WTC11 (cell line): ENCODE measurements at regions not wholly inside any gene's neighbourhood (a gene's known extent, or its start where the extent isn't known, plus 50 kb on each side); places are given as distances from the start of the nearest gene placed in this dataset.

Experiments used
- ATAC-seq: fragments of 200-7000 bp; cut with Tn5 transposase; 2 replicates; pipeline ENCODE4 v1.10.0; 2021; ENCODE audit warnings: mild to moderate bottlenecking, moderate library complexity
- CTCF ChIA-PET: fragments of 300-600 bp; sonication (Branson Sonifier 250); formaldehyde crosslinking; loops from one replicate; lab custom pipeline; 2021; ENCODE audit warnings: antibody characterized with exemption; lab: Charles Lee
- POLR2A ChIA-PET: fragments of 350-600 bp; sonication (Branson Sonifier 250); formaldehyde crosslinking; loops from one replicate; lab custom pipeline; 2021; ENCODE audit warnings: antibody characterized with exemption; lab: Charles Lee
- DNase-seq: peaks from one replicate; pipeline ENCODE4 v3.0.0; 2021; ENCODE audit warnings: low spot score
- H3K27ac Mint-ChIP-seq: 2 replicates; pipeline ENCODE4 v1.8.0; 2021; ENCODE audit warnings: mixed read lengths
- H3K27me3 Mint-ChIP-seq: 2 replicates; pipeline ENCODE4 v1.8.0; 2021; ENCODE audit warnings: low read depth, mild to moderate bottlenecking, moderate library complexity, mixed read lengths
- H3K36me3 Mint-ChIP-seq: 2 replicates; pipeline ENCODE4 v1.8.0; 2021; ENCODE audit warnings: mixed read lengths
- H3K4me1 Mint-ChIP-seq: 2 replicates; pipeline ENCODE4 v1.8.0; 2022; ENCODE audit warnings: mixed read lengths
- H3K4me3 Mint-ChIP-seq: 2 replicates; pipeline ENCODE4 v1.8.0; 2021; ENCODE audit warnings: mild to moderate bottlenecking, moderate library complexity, mixed read lengths
- H3K9me3 Mint-ChIP-seq: 2 replicates; pipeline ENCODE4 v1.8.0; 2021; ENCODE audit warnings: mixed read lengths
- CBFB ChIP-seq: sonication (generic); formaldehyde crosslinking; IDR thresholded peaks from 2 replicates; pipeline ENCODE4 v1.8.1; 2022; ENCODE audit warnings: mild to moderate bottlenecking, low read depth, missing genetic modification reagents
- CREB1 ChIP-seq: sonication (generic); formaldehyde crosslinking; IDR thresholded peaks from 2 replicates; pipeline ENCODE4 v1.8.0; 2023; ENCODE audit warnings: mild to moderate bottlenecking, missing genetic modification reagents
- CTCF ChIP-seq: fragments of 200-600 bp; IDR thresholded peaks from 2 replicates; pipeline ENCODE4 v1.8.0; 2022; ENCODE audit warnings: antibody characterized with exemption
- E2F5 ChIP-seq: sonication (generic); formaldehyde crosslinking; IDR thresholded peaks from 2 replicates; pipeline ENCODE4 v1.8.1; 2022; ENCODE audit warnings: mild to moderate bottlenecking, moderate library complexity, missing genetic modification reagents
- ELF4 ChIP-seq: sonication (generic); formaldehyde crosslinking; IDR thresholded peaks from 2 replicates; pipeline ENCODE4 v1.8.1; 2022; ENCODE audit warnings: low read depth, mild to moderate bottlenecking, moderate library complexity, missing genetic modification reagents
- FOXK1 ChIP-seq: sonication (generic); formaldehyde crosslinking; IDR thresholded peaks from 2 replicates; pipeline ENCODE4 v1.8.0; 2022; ENCODE audit warnings: mild to moderate bottlenecking, moderate library complexity, missing genetic modification reagents
- JUN ChIP-seq: sonication (generic); formaldehyde crosslinking; IDR thresholded peaks from 2 replicates; pipeline ENCODE4 v1.8.0; 2023; ENCODE audit warnings: mild to moderate bottlenecking, missing genetic modification reagents
- MYBL2 ChIP-seq: sonication (generic); formaldehyde crosslinking; IDR thresholded peaks from 2 replicates; pipeline ENCODE4 v1.8.1; 2023; ENCODE audit warnings: mild to moderate bottlenecking, moderate library complexity, missing genetic modification reagents
- NFE2L1 ChIP-seq: sonication (generic); formaldehyde crosslinking; IDR thresholded peaks from 2 replicates; pipeline ENCODE4 v1.8.1; 2023; ENCODE audit warnings: missing genetic modification reagents
- NR2C2 ChIP-seq: sonication (generic); formaldehyde crosslinking; IDR thresholded peaks from 2 replicates; pipeline ENCODE4 v1.8.0; 2022; ENCODE audit warnings: mild to moderate bottlenecking, missing genetic modification reagents
- OVOL2 ChIP-seq: fragments of 250-450 bp; sonication (Bioruptor Pico); IDR thresholded peaks from 2 replicates; pipeline ENCODE4 v1.9.0; 2021; ENCODE audit warnings: mild to moderate bottlenecking, borderline replicate concordance
- PRDM15 ChIP-seq: sonication (generic); formaldehyde crosslinking; IDR thresholded peaks from 2 replicates; pipeline ENCODE4 v1.8.0; 2022; ENCODE audit warnings: missing genetic modification reagents
- RELA ChIP-seq: sonication (generic); formaldehyde crosslinking; IDR thresholded peaks from 2 replicates; pipeline ENCODE4 v1.8.1; 2022; ENCODE audit warnings: missing genetic modification reagents, mild to moderate bottlenecking, borderline replicate concordance
- SP1 ChIP-seq: sonication (generic); formaldehyde crosslinking; conservative IDR thresholded peaks from 2 replicates; pipeline ENCODE4 v1.8.1; 2022; ENCODE audit warnings: missing genetic modification reagents
- TCF7 ChIP-seq: sonication (generic); formaldehyde crosslinking; IDR thresholded peaks from 2 replicates; pipeline ENCODE4 v1.8.0; 2022; ENCODE audit warnings: mild to moderate bottlenecking, low read depth, missing genetic modification reagents, moderate library complexity
- TEAD1 ChIP-seq: sonication (generic); formaldehyde crosslinking; IDR thresholded peaks from 2 replicates; pipeline ENCODE4 v1.8.0; 2022; ENCODE audit warnings: mild to moderate bottlenecking, missing genetic modification reagents
- TP53 ChIP-seq: sonication (generic); formaldehyde crosslinking; IDR thresholded peaks from 2 replicates; pipeline ENCODE4 v1.8.1; 2023; ENCODE audit warnings: mild to moderate bottlenecking, missing genetic modification reagents
- USF2 ChIP-seq: sonication (generic); formaldehyde crosslinking; IDR thresholded peaks from 2 replicates; pipeline ENCODE4 v1.8.1; 2023; ENCODE audit warnings: mild to moderate bottlenecking, missing genetic modification reagents, moderate library complexity
- ZBTB21 ChIP-seq: sonication (generic); formaldehyde crosslinking; IDR thresholded peaks from 2 replicates; pipeline ENCODE4 v1.8.1; 2023; ENCODE audit warnings: mild to moderate bottlenecking, missing genetic modification reagents, borderline replicate concordance
- ZBTB43 ChIP-seq: sonication (generic); formaldehyde crosslinking; IDR thresholded peaks from 2 replicates; pipeline ENCODE4 v1.8.1; 2023; ENCODE audit warnings: mild to moderate bottlenecking, missing genetic modification reagents
- ZNF396 ChIP-seq: fragments of 250-450 bp; sonication (Bioruptor Pico); IDR thresholded peaks from 2 replicates; pipeline ENCODE4 v1.8.0; 2021; ENCODE audit warnings: mild to moderate bottlenecking, moderate library complexity, borderline replicate concordance
- ZNF423 ChIP-seq: fragments of 250-450 bp; sonication (Bioruptor Pico); IDR thresholded peaks from 2 replicates; pipeline ENCODE4 v2.1.2; 2022; ENCODE audit warnings: mild to moderate bottlenecking, moderate library complexity
- TF ChIP-seq, protein P1 (sequence below): sonication (generic); formaldehyde crosslinking; IDR thresholded peaks from 2 replicates; pipeline ENCODE4 v1.8.1; 2023; ENCODE audit warnings: mild to moderate bottlenecking, missing genetic modification reagents
- TF ChIP-seq, protein P2 (sequence below): fragments of 250-450 bp; sonication (Bioruptor Pico); IDR thresholded peaks from 2 replicates; pipeline ENCODE4 v1.8.0; 2021; ENCODE audit warnings: mild to moderate bottlenecking

GRCh38 chr21:16663436-16663835 is 849.4 kb upstream of the CXADR start:
- DNase-seq (no peak), ATAC-seq (no peak)
- Mint-ChIP-seq H3K9me3 (0 out of 2 replicates have a peak, but pooled peaks cover 7% of the 10 kb centered on the region), H3K4me3 (no peak overlapping the region), H3K27me3 (no peaks in the 10 kb centered on the region), H3K36me3 (no peaks in the 10 kb centered on the region), H3K4me1 (no peaks in the 10 kb centered on the region), H3K27ac (no peak overlapping the region)
- ChIA-PET POLR2A (no interaction called here), CTCF (no interaction called here)
- TF ChIP-seq NR2C2 (CRISPR knock-in tag) (no peak), FOXK1 (CRISPR knock-in tag) (no peak), NFE2L1 (no peak), TP53 (no peak), USF2 (CRISPR knock-in tag) (no peak), JUN (no peak), ZNF396 (no peak), ZNF423 (CRISPR knock-in tag) (no peak), PRDM15 (CRISPR knock-in tag) (no peak), SP1 (no peak), MYBL2 (CRISPR knock-in tag) (no peak), E2F5 (CRISPR knock-in tag) (no peak), RELA (no peak), ELF4 (CRISPR knock-in tag) (no peak), OVOL2 (no peak)
- TF ChIP-seq, protein P1, sequence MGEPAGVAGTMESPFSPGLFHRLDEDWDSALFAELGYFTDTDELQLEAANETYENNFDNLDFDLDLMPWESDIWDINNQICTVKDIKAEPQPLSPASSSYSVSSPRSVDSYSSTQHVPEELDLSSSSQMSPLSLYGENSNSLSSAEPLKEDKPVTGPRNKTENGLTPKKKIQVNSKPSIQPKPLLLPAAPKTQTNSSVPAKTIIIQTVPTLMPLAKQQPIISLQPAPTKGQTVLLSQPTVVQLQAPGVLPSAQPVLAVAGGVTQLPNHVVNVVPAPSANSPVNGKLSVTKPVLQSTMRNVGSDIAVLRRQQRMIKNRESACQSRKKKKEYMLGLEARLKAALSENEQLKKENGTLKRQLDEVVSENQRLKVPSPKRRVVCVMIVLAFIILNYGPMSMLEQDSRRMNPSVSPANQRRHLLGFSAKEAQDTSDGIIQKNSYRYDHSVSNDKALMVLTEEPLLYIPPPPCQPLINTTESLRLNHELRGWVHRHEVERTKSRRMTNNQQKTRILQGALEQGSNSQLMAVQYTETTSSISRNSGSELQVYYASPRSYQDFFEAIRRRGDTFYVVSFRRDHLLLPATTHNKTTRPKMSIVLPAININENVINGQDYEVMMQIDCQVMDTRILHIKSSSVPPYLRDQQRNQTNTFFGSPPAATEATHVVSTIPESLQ (CRISPR knock-in tag) = no peak
- TF ChIP-seq, protein P2, sequence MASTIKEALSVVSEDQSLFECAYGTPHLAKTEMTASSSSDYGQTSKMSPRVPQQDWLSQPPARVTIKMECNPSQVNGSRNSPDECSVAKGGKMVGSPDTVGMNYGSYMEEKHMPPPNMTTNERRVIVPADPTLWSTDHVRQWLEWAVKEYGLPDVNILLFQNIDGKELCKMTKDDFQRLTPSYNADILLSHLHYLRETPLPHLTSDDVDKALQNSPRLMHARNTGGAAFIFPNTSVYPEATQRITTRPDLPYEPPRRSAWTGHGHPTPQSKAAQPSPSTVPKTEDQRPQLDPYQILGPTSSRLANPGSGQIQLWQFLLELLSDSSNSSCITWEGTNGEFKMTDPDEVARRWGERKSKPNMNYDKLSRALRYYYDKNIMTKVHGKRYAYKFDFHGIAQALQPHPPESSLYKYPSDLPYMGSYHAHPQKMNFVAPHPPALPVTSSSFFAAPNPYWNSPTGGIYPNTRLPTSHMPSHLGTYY (CRISPR knock-in tag) = no peak

DNA sequence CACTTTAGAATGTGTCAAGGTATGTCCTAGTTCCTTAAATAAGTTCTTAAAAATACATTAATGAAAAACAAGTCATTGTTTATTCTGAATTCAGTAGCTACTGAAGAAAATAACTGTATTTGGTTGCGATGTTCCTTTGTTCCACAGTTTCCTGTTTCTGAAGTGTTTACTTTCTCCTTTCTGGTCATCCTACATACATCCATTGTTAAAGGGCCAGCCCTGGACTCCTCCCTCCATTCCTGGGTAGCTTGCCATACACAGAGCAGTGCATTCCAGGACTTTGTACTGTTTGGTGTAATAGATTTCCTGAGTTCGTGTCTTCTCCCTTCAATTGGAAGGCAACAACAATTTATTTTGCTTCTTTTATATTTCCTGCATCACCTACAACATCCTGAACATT is 845.4 kb upstream of the CXADR start:
- Mint-ChIP-seq H3K4me3 (no peak overlapping the region), H3K27ac (no peak overlapping the region), H3K36me3 (no peaks in the 10 kb centered on the region), H3K27me3 (no peaks in the 10 kb centered on the region), H3K9me3 (0 out of 2 replicates have a peak, but pooled peaks cover 7% of the 10 kb centered on the region), H3K4me1 (no peaks in the 10 kb centered on the region)
- ChIA-PET POLR2A (no interaction called here), CTCF (no interaction called here)
- TF ChIP-seq CTCF (no peak), TEAD1 (CRISPR knock-in tag) (no peak), CBFB (CRISPR knock-in tag) (no peak), ZBTB21 (CRISPR knock-in tag) (no peak), ZBTB43 (no peak), TCF7 (CRISPR knock-in tag) (no peak), CREB1 (CRISPR knock-in tag) (no peak)
- ATAC-seq (no peak), DNase-seq (no peak)
